CD4-positive, alpha-beta T cell treated with Interferon alpha-2 for 1 hour (primary cell): ENCODE measurements at regions not wholly inside any gene's neighbourhood (a gene's known extent, or its start where the extent isn't known, plus 50 kb on each side); places are given as distances from the start of the nearest gene placed in this dataset.

Source experiments
- DNase-seq, 2 donors: peaks; one replicate each; pipeline ENCODE4 v3.0.0-alpha.2; 2020 to 2022

DNA sequence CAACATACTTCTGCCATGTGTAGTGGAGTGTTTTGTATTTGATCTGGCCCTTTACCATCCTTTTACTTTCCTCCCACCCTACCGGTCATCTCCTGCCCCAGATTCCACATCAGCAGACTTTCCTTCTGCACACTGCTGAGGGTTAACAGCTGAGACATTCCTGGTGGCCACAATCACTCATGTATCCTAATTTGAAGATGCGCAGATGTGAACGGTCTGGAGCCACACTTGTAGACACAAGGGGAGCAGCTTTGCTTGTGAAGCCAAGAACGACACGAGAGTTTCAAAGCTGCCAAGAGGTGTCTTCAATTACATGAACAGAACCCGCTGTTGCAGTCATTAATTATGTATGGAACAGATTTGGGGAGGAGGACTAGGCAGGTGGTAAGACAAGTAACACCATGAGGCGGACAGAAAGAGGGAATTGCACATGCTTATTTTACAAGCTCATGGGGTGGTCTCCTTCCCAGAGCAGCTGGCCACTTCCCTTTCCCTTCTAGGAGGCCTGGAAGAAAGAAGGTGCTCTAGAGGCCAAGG, 260.7 kb upstream of the KLHL29 start:
- no peak for DNase-seq

DNA sequence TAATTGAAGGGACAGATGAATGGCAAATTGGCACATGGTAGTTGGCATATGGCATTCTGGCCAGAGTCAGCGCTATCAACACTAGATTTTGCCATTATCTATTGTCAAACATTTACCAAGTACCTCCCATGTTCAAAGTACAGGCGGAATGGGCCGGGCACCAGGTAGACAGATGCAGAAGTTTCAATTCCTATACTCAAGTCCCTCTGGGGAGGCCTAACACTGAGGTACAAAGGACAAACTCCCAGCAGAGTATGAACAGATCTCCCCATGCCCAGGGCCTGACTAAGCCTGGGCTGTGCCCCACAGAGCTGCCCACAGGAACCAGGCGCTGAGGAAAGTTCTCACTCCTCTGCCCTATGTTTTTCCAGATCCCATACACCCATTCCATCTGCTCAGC, 257.5 kb upstream of the KLHL29 start:
- DNase-seq = no peak

- no peak for DNase-seq
Observed at GRCh38 chr2:23128684-23129292, 256.2 kb upstream of the KLHL29 start.

GRCh38 chr2:23131066-23131575, 253.9 kb upstream of the KLHL29 start:
- no peak for DNase-seq

GRCh38 chr2:23132000-23132399, 253.0 kb upstream of the KLHL29 start:
- no peak for DNase-seq

GRCh38 chr2:23132823-23133595, 252.0 kb upstream of the KLHL29 start:
- no peak for DNase-seq

DNA sequence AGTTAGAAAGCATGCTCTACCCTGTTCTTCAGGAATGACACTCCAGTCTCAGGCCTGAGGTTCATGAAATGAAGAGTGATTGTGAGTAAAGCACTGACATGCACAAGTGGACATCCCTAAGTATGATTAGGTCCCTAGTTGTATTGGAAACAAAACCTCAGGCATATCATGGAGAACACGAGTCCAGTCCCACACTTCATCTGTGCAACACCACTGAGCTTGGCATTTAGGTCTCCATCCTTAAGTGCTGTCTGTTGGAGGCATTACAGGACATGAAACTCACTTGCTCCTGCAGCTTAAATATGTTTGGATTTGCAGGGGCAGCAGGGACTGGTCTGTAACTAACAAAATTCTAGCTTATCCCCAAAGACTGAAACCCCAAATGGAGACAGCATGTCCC, 250.3 kb upstream of the KLHL29 start:
- no peak for DNase-seq

- no peak for DNase-seq
Observed at GRCh38 chr2:23135481-23136100, 249.4 kb upstream of the KLHL29 start.

DNA sequence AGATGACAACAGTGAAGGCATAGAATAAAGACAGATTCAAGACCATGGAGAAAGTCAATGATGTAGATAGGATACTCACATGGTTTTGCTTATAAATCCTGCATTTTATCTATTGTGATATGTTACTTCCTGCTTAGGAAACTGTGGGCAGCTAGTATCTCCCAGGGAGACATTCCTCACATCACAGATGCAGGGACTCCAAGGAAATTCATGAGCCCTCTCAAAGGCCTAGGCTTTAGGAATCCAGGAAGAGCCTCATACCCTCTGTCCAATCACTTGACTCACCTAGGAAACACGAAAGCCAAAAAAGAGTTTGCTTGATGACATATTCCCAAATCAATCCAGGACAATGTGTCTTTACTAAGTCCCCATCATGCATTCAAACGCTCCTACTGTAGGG, 247.8 kb upstream of the KLHL29 start:
- DNase-seq = no peak

GRCh38 chr2:23138701-23139100, 246.3 kb upstream of the KLHL29 start:
- no peak for DNase-seq

DNA sequence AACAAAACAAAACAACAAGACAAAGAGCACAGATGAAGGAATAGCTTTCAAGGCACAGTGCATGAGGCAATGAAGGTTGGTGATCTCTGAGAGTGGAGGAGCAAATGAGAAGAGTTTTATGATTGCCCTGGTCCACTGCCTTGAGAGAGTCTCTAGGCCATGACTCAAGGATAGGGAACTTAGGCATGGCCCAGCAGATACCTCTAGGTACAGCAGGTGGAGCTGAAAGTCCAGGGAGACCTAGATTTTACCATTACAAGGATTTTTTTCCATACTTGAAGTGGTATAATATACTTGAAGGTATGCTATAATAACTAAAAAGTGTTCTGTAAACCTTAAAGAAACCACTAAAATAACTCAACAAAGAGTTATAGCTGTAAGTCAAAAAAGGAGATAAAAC, 239.5 kb upstream of the KLHL29 start:
- no peak for DNase-seq

- no peak for DNase-seq
Observed at GRCh38 chr2:23146011-23146410, 239.0 kb upstream of the KLHL29 start.

DNA sequence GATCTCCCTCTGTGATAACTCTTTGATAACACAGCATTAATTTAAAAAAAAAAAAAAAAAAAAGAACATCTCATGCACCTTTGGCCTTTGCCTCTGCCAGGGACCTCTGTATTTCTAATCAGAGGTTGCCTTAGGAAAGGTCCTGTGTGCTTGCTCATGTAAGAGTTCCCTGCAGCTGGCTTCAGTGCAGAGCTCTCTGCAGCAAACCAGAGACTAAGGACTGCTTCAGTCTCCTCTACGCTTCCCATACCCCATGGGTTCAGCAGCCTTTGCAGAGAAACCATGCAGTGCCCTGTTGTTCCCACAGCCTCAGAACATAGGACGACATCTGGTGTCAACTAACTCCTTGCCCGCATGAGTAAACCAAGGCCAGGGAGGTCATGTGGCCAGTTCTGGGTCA, 236.6 kb upstream of the KLHL29 start:
- DNase-seq = no peak

DNA sequence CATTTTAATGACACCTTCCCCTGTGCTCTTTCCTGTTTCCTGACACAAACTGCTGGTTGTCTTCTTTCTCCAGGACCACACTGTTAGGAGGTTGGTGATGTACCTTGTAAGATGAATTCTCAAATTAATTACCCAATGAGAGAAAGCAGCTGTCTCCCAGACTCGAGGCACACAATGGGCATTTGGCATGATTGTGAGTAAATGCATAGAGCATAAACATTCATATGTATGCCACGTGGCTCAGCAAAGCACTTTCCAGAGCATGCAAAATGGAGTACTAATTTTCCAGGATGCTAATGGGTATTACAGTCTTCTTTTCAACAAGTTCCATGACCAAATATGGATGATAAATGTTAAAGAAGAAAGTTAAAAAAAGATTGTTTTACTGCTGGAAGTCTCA, 235.2 kb upstream of the KLHL29 start:
- no peak for DNase-seq

DNA sequence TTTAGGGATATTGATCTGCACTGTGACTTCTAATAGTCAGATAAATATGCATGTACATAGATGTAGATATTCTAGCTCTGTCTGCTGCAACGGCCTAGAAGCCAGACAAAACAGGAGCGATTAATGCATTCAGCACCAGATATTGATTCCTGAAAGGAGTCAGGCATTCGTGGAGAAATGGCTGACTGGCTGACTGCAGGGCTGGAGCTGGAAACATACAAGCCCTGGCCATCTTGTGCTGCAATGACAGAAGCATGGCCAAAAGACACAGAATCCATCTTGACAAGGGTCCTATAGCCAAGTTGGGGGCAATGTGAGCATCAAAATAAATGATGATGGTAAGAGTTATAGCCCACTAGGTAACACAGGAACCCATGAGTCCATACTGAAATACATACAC, 231.5 kb upstream of the KLHL29 start:
- no peak for DNase-seq

DNA sequence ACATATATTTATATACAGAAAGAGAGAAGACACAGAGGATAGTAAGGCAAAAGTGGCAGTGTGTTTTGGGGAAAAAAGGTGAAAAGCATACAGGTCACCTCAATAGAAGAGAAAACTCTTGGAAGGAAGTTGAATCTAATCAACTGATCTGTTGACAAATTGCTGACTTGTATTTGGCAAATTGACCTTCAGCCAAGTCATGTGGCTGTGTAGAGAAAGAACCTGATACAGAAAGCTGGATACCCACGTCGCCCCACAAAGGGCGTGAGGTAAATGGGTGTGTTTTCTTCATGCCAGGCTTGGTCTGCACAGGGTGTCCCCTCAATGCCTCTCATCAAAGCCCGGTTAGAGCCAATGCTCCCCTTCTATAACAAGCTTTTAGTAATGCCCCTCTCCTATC, 230.0 kb upstream of the KLHL29 start:
- DNase-seq = no peak

- no peak for DNase-seq
Observed at GRCh38 chr2:23157812-23158211, 227.2 kb upstream of the KLHL29 start.

DNA sequence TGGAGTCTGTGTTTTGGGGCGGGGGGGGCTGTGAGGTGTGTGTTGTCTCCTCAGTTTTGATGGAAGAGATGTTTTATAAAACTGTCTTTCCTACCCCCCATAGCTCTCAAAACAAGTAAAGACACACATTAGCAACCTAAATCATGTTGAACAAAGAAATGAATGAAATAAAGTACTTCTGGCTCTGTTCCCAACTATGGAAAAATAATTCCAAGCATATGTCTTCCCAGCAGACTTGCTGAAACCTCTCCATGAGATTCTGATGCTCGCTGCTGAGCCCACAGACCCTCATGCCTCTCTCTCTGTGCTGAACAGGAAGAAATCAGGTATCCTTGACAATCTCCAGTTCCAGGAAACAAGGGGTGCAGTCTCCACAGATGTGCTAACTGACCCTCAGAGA, 226.7 kb upstream of the KLHL29 start:
- DNase-seq = no peak

GRCh38 chr2:23159746-23160405, 225.1 kb upstream of the KLHL29 start:
- no peak for DNase-seq

GRCh38 chr2:23164173-23164572, 220.8 kb upstream of the KLHL29 start:
- DNase-seq = no peak

DNA sequence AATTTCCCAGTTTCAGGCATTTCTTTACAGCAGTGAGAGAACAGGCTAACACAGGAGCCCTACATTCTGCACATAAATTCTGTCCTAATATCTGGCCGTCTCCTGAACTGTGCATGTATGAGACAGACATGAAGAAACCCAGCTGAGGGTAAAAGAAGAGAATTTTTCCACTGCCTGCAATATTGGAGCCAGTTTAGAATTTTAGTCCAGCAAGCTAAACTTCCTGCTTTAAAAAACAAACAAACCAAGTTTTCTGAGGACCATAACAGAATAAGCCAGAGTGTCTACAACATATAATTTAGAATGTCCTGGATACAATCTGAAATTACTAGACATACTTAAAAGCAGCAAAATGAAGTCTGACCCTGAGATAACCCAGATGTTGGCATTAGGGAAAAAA, 215.1 kb upstream of the KLHL29 start:
- DNase-seq = no peak

- no peak for DNase-seq
Observed at GRCh38 chr2:23171108-23171507, 213.9 kb upstream of the KLHL29 start.

DNA sequence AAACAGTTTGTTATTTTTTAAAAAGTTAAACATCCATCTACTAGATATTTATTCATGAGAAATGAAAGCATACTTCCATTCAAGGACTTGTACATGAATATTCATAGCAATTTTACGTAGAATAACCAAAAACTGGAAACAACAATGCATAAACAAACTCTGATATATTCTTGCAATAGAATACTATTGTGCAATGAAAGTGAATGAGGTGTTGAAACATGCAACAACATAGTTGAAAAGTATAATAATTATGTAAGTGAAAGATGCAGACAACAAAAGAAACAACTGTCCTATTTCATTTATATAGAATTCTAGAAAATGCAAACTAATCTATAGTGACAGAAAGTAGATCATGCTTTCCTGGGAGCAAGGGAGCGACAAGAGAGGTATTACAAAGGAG, 206.6 kb upstream of the KLHL29 start:
- no peak for DNase-seq
